ENCODE measurements at regions not wholly inside any gene's neighbourhood (a gene's known extent, or its start where the extent isn't known, plus 50 kb on each side); places are given as distances from the start of the nearest gene placed in this dataset.

DNA sequence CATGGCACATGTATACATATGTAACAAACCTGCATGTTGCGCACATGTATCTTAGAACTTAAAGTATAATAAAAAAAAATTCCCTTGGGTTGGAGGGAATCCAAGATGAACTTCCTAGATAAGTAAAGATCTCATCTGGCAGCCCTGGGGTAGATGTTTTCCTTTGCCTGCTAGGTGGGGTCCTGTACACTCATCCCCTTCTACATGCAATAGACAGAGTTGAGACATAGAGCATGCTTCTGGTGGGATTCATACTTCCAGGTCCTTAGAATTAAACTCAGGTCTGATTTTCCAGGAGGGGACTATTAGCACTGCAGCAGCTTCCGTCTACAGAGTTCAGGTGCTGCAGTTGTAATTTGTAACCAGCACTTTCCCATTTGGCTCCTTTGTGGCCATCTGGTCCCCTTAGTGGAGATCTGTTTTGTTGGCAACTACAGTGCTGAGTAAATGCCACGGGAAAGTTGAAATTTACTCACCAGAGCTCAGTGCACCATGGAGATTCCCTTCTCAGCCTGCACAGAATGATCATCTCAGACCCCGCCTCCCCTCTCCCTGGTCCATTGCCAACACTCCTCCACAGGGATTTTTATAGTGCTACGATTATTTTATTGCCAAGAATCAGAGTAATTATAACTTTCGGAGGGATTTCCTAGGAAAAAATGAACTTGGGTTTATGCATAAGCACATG lies 220.1 kb upstream of the E2F8 start:
- H3K4me3 ChIP-seq (replicated peaks; ENCODE audit: insufficient read depth, low read length) = no peak overlapping the region
- no peak overlapping the region for H3K27ac ChIP-seq (replicated peaks)
- TF ChIP-seq, protein P1, sequence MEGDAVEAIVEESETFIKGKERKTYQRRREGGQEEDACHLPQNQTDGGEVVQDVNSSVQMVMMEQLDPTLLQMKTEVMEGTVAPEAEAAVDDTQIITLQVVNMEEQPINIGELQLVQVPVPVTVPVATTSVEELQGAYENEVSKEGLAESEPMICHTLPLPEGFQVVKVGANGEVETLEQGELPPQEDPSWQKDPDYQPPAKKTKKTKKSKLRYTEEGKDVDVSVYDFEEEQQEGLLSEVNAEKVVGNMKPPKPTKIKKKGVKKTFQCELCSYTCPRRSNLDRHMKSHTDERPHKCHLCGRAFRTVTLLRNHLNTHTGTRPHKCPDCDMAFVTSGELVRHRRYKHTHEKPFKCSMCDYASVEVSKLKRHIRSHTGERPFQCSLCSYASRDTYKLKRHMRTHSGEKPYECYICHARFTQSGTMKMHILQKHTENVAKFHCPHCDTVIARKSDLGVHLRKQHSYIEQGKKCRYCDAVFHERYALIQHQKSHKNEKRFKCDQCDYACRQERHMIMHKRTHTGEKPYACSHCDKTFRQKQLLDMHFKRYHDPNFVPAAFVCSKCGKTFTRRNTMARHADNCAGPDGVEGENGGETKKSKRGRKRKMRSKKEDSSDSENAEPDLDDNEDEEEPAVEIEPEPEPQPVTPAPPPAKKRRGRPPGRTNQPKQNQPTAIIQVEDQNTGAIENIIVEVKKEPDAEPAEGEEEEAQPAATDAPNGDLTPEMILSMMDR (IDR thresholded peaks at IDR 0.05; ENCODE audit: insufficient read depth, low read length) = no peak
- TF ChIP-seq GABPA (IDR thresholded peaks at IDR 0.05; ENCODE audit: low read depth) (no peak), SPI1 (IDR thresholded peaks at IDR 0.05; ENCODE audit: borderline replicate concordance, low read depth) (no peak), POLR2AphosphoS5 (IDR thresholded peaks at IDR 0.05; ENCODE audit: low read depth) (no peak)
- TF ChIP-seq, protein P2, sequence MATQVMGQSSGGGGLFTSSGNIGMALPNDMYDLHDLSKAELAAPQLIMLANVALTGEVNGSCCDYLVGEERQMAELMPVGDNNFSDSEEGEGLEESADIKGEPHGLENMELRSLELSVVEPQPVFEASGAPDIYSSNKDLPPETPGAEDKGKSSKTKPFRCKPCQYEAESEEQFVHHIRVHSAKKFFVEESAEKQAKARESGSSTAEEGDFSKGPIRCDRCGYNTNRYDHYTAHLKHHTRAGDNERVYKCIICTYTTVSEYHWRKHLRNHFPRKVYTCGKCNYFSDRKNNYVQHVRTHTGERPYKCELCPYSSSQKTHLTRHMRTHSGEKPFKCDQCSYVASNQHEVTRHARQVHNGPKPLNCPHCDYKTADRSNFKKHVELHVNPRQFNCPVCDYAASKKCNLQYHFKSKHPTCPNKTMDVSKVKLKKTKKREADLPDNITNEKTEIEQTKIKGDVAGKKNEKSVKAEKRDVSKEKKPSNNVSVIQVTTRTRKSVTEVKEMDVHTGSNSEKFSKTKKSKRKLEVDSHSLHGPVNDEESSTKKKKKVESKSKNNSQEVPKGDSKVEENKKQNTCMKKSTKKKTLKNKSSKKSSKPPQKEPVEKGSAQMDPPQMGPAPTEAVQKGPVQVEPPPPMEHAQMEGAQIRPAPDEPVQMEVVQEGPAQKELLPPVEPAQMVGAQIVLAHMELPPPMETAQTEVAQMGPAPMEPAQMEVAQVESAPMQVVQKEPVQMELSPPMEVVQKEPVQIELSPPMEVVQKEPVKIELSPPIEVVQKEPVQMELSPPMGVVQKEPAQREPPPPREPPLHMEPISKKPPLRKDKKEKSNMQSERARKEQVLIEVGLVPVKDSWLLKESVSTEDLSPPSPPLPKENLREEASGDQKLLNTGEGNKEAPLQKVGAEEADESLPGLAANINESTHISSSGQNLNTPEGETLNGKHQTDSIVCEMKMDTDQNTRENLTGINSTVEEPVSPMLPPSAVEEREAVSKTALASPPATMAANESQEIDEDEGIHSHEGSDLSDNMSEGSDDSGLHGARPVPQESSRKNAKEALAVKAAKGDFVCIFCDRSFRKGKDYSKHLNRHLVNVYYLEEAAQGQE (IDR thresholded peaks at IDR 0.05; ENCODE audit: insufficient replicate concordance, low read depth) = no peak
- no peak for DNase-seq (ENCODE audit: low read depth in 1 of 2, low spot score in 1 of 2)
- no peaks in the 10 kb centered on the region for H3K27me3 ChIP-seq (ENCODE audit: insufficient read depth, poor library complexity, severe bottlenecking)

GRCh38 chr11:19459240-19459639 lies 218.5 kb upstream of the E2F8 start:
- Histone ChIP-seq H3K27ac (replicated peaks) (no peak overlapping the region), H3K4me3 (replicated peaks; ENCODE audit: insufficient read depth, low read length) (no peak overlapping the region), H3K27me3 (ENCODE audit: insufficient read depth, poor library complexity, severe bottlenecking) (no peaks in the 10 kb centered on the region)
- no peak for DNase-seq (ENCODE audit: low read depth in 1 of 2, low spot score in 1 of 2)
- TF ChIP-seq SPI1 (IDR thresholded peaks at IDR 0.05; ENCODE audit: borderline replicate concordance, low read depth) (no peak), GABPA (IDR thresholded peaks at IDR 0.05; ENCODE audit: low read depth) (no peak)
- TF ChIP-seq, protein P2 (IDR thresholded peaks at IDR 0.05; ENCODE audit: insufficient replicate concordance, low read depth) = no peak
- TF ChIP-seq, protein P1 (IDR thresholded peaks at IDR 0.05; ENCODE audit: insufficient read depth, low read length) = no peak

GRCh38 chr11:19458721-19459120 lies 218.0 kb upstream of the E2F8 start:
- no peak overlapping the region for H3K27ac ChIP-seq (replicated peaks)
- H3K27me3 ChIP-seq (ENCODE audit: insufficient read depth, poor library complexity, severe bottlenecking) = no peaks in the 10 kb centered on the region
- no peak for DNase-seq (ENCODE audit: low read depth in 1 of 2, low spot score in 1 of 2)
- no peak for TF ChIP-seq GABPA (IDR thresholded peaks at IDR 0.05; ENCODE audit: low read depth)
- TF ChIP-seq, protein P2 (IDR thresholded peaks at IDR 0.05; ENCODE audit: insufficient replicate concordance, low read depth) = no peak
- TF ChIP-seq, protein P1 (IDR thresholded peaks at IDR 0.05; ENCODE audit: insufficient read depth, low read length) = no peak
- TF ChIP-seq SPI1 (IDR thresholded peaks at IDR 0.05; ENCODE audit: borderline replicate concordance, low read depth) = no peak
- no peak for TF ChIP-seq POLR2AphosphoS5 (IDR thresholded peaks at IDR 0.05; ENCODE audit: low read depth)
- H3K4me3 ChIP-seq (replicated peaks; ENCODE audit: insufficient read depth, low read length) = no peak overlapping the region

Measured in HL-60 (cell line).